Kidney (tissue), 13 donors: ENCODE measurements at regions not wholly inside any gene's neighbourhood (a gene's known extent, or its start where the extent isn't known, plus 50 kb on each side); places are given as distances from the start of the nearest gene placed in this dataset.

Experiments
- DNase-seq, 5 donors: peaks; one replicate each; pipeline ENCODE4 v3.0.0-alpha.2; 2013 to 2020
- FAIRE-seq: peaks from 2 replicates; lab custom pipeline; 2012; peaks lifted over from hg19 to GRCh38; lab: Jason Lieb, UNC
- H3K27ac ChIP-seq, 2 donors: one replicate each; pipeline ENCODE4 v1.7.0; 2013; ENCODE audit warnings: low read depth in 2 of 2, low read length in 2 of 2, inconsistent platforms in 1 of 2
- H3K27me3 ChIP-seq: one replicate; pipeline ENCODE4 v1.7.1; 2013; ENCODE audit warnings: low read length, inconsistent platforms; ENCODE audit not compliant: control insufficient read depth, insufficient read depth
- H3K36me3 ChIP-seq, 3 donors: one replicate each; pipeline versions ENCODE4 v1.7.0 to v1.7.1; 2013; ENCODE audit warnings: low read length in 3 of 3, control low read depth in 1 of 3, inconsistent platforms in 1 of 3; ENCODE audit not compliant: insufficient read depth in 3 of 3, control insufficient read depth in 2 of 3
- H3K4me1 ChIP-seq, 3 donors: one replicate each; pipeline versions ENCODE4 v1.7.0 to v1.7.1; 2013; ENCODE audit warnings: low read length in 3 of 3, inconsistent platforms in 1 of 3, low read depth in 1 of 3; ENCODE audit not compliant: control insufficient read depth in 2 of 3, insufficient read depth in 2 of 3
- H3K4me3 ChIP-seq, 3 donors: one replicate each; pipeline versions ENCODE4 v1.7.0 to v1.8.1; 2013; ENCODE audit warnings: low read length in 3 of 3, control low read depth in 1 of 3, inconsistent platforms in 1 of 3
- H3K9ac ChIP-seq, 3 donors: one replicate each; pipeline versions ENCODE4 v1.7.0 to v1.7.1; 2013; ENCODE audit warnings: low read length in 3 of 3, control low read depth in 1 of 3, inconsistent platforms in 1 of 3
- H3K9me3 ChIP-seq, 3 donors: one replicate each; pipeline versions ENCODE4 v1.7.0 to v1.7.1; 2013; ENCODE audit warnings: low read length in 3 of 3, control low read depth in 1 of 3, inconsistent platforms in 1 of 3; ENCODE audit not compliant: control insufficient read depth in 2 of 3, insufficient read depth in 1 of 3
- CTCF ChIP-seq: IDR thresholded peaks from 3 replicates; pipeline ENCODE4 v1.5.1; 2012; ENCODE audit warnings: mild to moderate bottlenecking, moderate library complexity, borderline replicate concordance; ENCODE audit not compliant: insufficient read depth; ENCODE audit errors: extremely low read depth
- intact Hi-C: fragments of 100-400 bp; cut with DNase I; formaldehyde crosslinking; loops from one replicate; pipeline ENCODE4 v1.11.1; 2022
- donor health status: control.
- donor health status: control.
- donor health status: control.
- donor health status: control.
- donor health status: control.
- donor health status: DM: yes; HTN: yes; CAD: no.
- donor health status: Normal renal cell carcinoma (clear cell type).

GRCh38 chr2:16075045-16076012 is 135.0 kb downstream of the MYCN start:
- DNase-seq (no peak), FAIRE-seq (no peak)
- Histone ChIP-seq H3K4me3 (no peak overlapping the region), H3K9me3 (no peaks in the 10 kb centered on the region), H3K9ac (no peak overlapping the region), H3K36me3 (no peaks in the 10 kb centered on the region), H3K4me1 (no peaks in the 10 kb centered on the region), H3K27me3 (no peaks in the 10 kb centered on the region), H3K27ac (no peak overlapping the region)
- TF ChIP-seq CTCF = no peak
- intact Hi-C loops = no loop called here

DNA sequence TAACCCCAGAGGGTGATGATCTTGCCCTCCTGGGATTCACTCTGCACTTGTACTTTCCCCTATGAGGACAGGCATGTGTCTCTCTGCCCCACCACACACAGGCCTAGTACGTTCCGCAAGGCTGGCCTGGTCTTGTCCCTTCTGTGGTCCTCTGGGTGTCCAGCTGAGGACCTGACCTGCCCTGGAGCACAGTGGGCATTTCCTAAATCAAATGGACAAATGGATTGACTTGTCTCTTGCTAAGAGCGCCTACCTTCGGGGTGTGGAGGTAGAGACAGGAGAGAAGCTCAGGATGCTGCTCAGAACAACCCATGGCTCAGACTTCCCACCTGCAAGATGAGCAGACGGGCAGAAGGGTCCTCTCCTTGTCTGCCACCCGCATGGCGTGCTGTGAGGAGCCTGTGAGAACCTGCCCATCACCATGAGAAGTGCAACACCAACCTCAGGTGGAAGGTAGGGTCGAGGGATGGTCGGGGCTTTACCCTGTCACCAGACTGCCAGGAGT is 133.6 kb downstream of the MYCN start:
- no peak for TF ChIP-seq CTCF
- H3K36me3 ChIP-seq = no peaks in the 10 kb centered on the region
- H3K4me3 ChIP-seq = no peak overlapping the region
- no peaks in the 10 kb centered on the region for H3K4me1 ChIP-seq
- H3K27ac ChIP-seq = no peak overlapping the region
- no peaks in the 10 kb centered on the region for H3K9me3 ChIP-seq
- no peak overlapping the region for H3K9ac ChIP-seq
- DNase-seq (no peak), FAIRE-seq (no peak)
- intact Hi-C loops = no loop called here
- H3K27me3 ChIP-seq = no peaks in the 10 kb centered on the region

- H3K27ac ChIP-seq = no peak overlapping the region
- TF ChIP-seq CTCF = no peak
- H3K4me3 ChIP-seq = no peak overlapping the region
- H3K27me3 ChIP-seq = no peaks in the 10 kb centered on the region
- no peaks in the 10 kb centered on the region for H3K9me3 ChIP-seq
- H3K9ac ChIP-seq = no peak overlapping the region
- DNase-seq = no peak
- intact Hi-C loops = no loop called here
- no peaks in the 10 kb centered on the region for H3K36me3 ChIP-seq
- no peaks in the 10 kb centered on the region for H3K4me1 ChIP-seq
- FAIRE-seq = no peak
Observed at GRCh38 chr2:16073471-16073870, 133.1 kb downstream of the MYCN start.
